A673 (cell line): ENCODE measurements at regions not wholly inside any gene's neighbourhood (a gene's known extent, or its start where the extent isn't known, plus 50 kb on each side); places are given as distances from the start of the nearest gene placed in this dataset.

Source experiments
- EZH2 ChIP-seq: fragments of 200-600 bp; sonication (generic); IDR thresholded peaks from 2 replicates; pipeline ENCODE4 v1.6.1; 2017; ENCODE audit warnings: borderline replicate concordance, low read depth, mild to moderate bottlenecking, mixed read lengths, antibody characterized with exemption, low read length; ENCODE audit not compliant: poor library complexity, severe bottlenecking
- TF ChIP-seq, protein P1 (sequence below): fragments of 300-800, 200-600 bp; sonication (generic); conservative IDR thresholded peaks from 2 replicates; pipeline ENCODE4 v1.5.1; 2017; ENCODE audit warnings: low read depth, mild to moderate bottlenecking, antibody characterized with exemption, low read length, moderate library complexity, mixed read lengths

DNA sequence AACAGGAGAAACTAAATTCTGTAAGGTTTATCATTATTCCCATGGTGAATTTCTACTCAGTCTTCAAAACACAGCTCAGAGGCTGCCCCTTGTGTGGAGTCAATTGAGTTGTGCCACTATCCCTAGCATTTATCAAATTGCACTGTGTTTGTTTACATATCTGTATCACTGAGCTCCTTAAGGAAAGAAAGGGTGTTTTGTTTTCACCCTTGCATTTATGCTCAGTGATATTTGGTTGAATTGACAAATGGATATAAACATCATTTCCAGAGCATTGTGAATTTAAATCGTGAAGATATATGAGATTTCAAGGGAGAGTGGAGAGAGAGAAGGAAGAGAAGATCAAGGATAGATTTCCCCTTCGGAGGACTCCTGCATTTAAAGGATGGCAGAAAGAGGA is 55.1 kb upstream of the TNFRSF19 start:
- TF ChIP-seq, protein P1, sequence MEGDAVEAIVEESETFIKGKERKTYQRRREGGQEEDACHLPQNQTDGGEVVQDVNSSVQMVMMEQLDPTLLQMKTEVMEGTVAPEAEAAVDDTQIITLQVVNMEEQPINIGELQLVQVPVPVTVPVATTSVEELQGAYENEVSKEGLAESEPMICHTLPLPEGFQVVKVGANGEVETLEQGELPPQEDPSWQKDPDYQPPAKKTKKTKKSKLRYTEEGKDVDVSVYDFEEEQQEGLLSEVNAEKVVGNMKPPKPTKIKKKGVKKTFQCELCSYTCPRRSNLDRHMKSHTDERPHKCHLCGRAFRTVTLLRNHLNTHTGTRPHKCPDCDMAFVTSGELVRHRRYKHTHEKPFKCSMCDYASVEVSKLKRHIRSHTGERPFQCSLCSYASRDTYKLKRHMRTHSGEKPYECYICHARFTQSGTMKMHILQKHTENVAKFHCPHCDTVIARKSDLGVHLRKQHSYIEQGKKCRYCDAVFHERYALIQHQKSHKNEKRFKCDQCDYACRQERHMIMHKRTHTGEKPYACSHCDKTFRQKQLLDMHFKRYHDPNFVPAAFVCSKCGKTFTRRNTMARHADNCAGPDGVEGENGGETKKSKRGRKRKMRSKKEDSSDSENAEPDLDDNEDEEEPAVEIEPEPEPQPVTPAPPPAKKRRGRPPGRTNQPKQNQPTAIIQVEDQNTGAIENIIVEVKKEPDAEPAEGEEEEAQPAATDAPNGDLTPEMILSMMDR = no peak
- TF ChIP-seq EZH2 = no peak
